NOMO-1 treated with DMSO at 0.1 percent for 48 hours (cell line): ENCODE measurements at regions not wholly inside any gene's neighbourhood (a gene's known extent, or its start where the extent isn't known, plus 50 kb on each side); places are given as distances from the start of the nearest gene placed in this dataset.

Experiments
- DNase-seq: peaks from one replicate; lab custom pipeline; 2025; ENCODE audit not compliant: unreplicated experiment; lab: John Stamatoyannopoulos, UW

- DNase-seq: no peak
Observed at GRCh38 chr3:193870376-193871219, 265.4 kb upstream of the HES1 start.

GRCh38 chr3:193871220-193871485 lies 264.8 kb upstream of the HES1 start:
- no peak for DNase-seq

DNA sequence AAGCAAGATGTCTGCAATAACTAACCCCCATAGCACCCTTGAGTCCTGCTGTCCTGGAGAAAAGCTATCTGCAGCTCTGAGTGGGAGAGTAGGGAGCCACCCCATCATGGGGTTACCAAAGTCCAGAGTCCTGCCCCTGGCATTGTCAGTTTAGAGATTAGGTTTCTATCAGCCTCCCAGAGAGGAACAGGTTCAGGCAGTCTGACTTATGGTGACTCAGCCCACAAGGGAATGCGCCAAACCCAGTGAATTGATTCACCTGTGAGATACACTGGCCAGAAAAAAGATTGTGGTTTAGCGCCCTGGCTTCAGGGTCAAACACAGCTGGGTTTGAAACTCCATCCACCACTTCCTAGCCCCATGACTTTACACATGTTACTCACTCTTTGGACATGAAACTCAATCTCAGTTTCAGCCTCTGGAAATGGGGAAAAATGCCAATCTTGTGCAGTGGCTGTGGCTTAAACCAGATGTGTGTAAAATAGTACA lies 263.6 kb upstream of the HES1 start:
- DNase-seq: no peak

DNA sequence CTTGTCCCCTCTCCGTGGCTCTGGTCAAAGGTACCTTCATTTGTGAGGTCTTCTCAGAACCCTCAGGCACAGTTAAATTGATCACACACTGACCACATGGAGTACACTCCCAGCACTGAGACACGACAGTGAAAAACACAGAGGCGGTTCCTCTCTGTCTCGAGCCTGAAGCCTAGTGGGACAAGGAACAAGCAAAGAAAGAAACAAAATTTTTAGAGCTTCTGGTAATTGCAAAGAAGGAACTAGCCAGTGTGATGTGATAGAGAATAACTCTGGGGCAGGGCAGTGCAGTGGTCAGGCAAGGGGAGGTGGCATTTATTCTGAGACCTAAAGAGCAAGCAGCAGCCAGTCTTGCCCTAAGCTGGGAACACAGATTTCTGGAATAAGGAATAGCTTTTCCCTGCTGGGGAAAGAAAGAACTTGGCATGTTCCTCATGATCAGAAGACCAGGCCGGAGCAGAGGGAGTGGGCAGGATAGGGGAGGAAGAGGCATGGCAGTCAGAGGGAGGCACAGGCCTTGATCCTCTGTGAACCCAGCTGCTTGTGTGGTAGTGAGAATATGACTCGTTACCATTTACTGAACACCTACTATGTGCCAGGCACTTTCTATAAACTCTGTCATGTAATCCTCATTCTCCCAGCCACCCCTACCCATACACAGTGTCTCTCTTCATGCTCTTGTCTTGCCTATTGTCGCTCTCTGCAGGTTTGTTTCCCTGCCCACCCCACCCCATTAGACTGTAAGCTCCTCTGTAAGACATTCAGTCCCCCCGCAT lies 262.3 kb upstream of the HES1 start:
- DNase-seq: no peak

DNA sequence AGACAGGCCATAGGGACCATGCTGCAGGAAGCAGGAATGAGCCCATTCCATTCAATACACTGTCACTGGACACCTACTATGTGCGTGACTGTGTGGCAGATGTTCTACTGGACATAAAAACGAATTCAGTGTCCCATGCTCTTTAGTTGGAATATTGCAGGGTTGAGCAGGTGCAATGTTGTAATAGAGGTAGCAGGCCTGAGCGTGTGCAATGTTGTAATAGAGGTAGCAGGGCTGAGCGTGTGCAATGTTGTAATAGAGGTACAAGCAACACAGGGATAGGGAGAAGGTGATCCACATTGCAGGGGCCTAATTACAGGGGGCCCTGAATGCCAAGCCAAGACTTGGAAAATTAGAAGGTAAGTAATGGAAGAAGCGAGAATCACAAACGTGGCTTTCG lies 261.4 kb upstream of the HES1 start:
- DNase-seq: no peak

- DNase-seq: no peak
Observed at GRCh38 chr3:193874997-193875593, 260.9 kb upstream of the HES1 start.

DNA sequence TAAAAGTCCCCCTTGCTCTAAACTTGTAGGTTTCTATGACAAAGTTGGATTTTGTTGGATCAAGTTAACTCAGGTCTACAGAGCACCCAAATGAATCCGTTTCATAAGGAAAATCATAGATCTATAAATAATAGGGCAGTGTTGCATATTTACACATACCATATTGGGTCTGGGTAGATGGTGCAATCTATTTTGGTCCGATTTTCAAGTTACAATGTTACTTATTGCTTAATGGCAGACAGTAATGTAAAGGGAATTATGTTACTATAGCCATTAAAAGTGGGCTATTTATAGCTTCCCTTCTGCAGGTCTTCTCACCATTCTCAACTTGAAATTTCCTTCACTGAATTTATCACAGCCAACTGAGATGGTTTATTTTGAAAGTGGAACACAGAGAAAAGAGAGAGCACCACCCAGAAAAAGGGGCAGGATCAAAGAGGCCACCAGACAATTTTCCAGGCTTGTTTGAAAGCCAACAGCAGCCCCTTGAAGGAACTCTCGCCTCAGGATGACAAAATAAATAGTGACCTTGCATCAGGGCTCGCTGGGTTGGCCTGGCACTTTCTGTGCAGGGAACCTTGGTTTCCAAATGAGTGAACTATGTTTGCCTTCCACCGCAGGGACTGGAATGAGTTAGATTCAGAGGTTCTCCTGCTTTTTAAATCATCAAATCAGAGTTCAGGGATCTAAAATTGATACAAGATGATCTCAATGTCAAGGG lies 260.2 kb upstream of the HES1 start:
- peak; percentile 16 for DNase-seq

- DNase-seq: no peak
Observed at GRCh38 chr3:193879099-193879863, 256.7 kb upstream of the HES1 start.

DNA sequence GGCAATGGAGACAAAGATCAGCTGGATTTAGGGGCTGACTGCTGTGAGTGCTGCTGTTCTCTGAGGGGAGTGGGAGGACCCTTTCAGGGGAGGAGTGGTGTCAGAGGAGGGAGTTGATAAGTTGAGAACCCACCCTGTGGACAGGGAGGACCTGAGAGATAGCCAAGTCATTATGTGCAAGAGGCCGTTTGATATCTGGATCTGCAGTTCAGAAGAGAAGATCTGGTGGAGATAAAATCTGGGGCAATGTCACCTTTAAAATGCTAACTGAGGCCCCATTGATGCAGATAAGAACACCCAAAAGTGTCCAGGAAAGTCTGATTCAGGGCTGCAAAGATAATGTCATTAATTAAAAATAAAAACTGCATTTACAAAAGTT lies 256.1 kb upstream of the HES1 start:
- DNase-seq: no peak

DNA sequence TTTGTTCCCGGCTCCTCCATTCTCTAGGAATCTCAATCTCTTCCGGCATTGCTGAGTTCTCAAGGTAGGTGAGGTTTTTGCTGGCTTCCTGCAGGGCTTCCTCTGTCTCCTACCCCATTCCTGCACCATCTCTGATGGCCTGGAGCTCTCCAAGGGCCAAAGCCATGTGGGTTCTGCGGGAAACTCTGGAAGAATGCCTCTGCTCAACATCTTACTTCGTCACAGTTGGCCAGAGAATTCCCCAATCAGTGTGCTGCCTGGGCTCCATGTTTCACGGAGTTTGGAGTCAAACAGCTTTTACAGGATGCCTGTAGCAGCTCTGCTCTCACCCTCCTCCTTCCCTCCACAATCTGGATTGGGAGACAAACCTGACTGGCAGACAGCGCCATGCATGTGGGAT lies 253.9 kb upstream of the HES1 start:
- DNase-seq: no peak

DNA sequence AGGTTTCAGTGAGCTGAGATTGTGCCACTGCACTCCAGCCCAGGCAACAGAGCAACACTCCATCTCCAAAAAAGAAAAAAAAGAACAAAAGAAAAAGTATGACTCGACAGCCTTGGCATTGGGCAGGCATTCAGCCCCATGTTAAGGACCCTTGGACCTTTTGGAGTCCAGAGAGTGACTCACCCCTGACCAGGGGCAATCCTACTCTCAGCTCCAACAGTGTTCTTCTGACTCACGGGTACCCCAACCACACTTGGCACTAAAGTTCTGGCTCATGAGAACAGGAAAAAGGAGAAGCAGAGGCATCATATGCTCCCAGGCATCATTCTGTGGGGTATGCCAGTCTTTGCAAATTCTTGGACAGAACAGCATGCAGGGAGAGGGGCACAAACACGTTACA lies 252.4 kb upstream of the HES1 start:
- DNase-seq: no peak

- DNase-seq: no peak
Observed at GRCh38 chr3:193884027-193884426, 251.9 kb upstream of the HES1 start.

DNA sequence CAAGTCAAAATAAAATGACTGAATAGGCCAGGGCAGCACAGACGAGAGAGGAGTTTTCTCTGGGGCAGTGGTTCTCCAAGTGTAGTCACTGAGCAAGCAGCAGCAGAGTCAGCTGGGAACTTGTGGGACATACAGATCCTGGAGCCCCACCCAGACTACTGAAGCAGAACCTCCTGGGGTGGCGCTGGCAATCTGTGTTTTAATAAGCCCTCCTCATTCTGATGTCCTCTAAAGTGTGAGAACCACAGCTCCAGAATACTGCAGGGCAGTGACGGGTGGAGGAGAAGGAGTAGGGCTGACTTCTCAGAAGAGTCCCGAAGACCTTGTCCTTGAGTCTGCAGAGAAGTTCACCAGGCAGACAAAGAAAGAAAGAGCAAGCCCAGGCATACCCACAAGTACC lies 251.3 kb upstream of the HES1 start:
- no peak for DNase-seq

GRCh38 chr3:193885832-193886231 lies 250.1 kb upstream of the HES1 start:
- peak; percentile 27 for DNase-seq

DNA sequence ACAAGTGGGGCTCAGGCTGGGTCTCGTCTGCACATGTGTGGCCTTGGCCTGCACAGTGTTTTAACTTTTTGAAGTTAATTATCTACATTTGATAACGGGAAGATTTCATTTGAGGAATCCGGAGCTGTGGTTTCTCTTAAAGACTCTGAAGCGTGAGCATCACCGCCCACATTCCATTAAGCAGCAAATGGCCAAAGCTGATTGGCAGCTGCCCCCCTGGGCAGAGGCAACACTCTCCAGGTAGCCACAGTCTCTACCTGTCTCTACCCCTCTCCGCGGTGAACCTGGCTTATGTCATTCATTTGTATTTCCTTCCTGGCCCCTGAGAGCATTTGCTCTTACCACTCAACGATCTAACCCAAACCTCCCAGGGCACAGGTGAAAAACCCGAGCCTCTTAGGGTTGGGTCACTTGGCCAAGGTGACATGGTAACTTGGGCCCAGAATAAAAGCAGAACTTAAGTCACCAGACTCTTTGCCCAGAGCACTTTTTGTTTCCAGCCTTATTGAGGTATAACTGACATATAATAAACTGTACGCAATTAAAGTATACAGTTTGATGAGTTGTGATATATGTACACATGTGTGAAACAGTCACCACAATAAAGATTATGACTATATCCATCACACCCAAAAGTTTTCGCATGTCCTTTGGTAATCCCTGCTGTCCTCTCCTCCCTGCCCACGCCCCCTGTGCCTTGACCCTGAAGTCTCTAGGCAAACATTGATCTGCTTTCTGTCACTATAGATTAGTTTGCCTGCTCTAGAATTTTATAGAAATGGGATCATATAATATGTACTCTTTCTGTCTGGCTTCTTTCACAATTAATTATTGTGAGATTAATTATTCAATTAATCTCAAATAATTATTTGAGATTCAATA lies 245.7 kb upstream of the HES1 start:
- no peak for DNase-seq

DNA sequence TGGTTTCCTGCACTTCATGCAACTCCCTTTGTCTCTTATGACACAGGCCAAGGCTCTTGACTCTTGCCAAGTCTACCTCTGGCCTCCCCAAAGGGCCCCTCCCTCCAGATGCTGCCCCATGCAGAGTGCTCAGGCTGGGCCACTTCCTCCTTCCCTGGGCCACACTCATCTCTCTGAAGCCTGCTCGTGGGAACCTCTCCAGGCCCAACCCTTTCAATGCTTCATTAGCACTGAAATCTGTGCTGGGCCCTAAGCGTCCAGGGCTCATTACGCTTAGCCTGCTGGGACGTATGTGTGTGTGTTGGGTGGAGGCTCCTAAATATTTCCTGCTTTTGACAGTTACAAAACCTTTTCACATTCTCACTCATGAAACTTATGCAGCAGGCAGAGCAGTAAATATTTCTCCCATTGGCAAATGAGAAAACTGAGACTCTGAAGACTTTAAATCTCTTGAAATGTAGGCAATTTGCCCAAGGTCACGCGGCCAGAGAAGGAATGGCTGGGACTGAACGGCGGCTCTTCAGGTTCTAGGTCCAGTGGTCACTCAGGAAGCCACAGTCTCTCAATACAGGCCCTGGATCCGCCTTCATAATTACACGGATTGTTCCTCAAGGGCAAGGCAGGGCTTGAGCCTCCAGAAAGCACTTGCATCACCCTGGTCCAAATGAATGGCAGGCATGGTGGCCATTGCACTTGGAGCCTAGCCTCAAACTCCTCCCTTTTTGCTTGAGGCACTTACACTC lies 241.7 kb upstream of the HES1 start:
- peak; percentile 60 for DNase-seq

DNA sequence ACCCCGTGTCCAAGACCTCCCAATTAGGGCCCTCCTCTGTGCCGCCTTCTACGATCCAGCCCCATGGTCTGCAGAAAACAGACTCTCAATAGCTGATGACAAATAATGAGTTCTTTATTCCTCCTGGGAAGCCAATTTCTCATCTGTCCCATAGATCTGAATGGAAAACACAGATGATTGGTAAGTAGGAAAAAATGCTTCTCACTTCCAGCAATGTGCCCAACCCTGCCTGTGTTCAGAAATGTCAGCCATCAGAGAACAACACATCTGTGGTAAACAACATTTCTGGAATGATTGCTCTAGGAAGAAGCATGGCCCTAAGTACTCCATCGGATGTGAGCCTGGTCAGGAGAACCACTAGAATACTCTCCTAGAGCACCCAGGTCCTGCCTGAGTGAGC lies 240.5 kb upstream of the HES1 start:
- DNase-seq: no peak

DNA sequence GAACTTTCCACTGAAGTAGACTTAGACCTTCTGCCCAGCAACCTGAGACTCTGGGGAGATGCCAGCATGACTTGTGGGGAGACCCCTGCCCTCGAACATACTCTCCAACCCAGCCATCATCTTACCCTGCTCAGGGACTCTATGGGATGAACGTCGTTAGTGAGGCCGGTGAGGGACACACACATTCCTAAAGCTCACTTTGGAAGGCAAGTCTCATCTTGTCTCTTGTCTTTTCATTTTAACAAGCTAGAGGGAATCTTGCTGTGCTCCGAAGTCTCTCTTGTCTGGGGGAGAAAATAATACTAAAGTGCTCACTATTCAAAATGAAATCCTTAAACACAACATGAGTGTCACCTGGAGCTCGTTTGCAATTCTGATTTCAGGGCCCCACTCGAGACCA lies 239.5 kb upstream of the HES1 start:
- DNase-seq: no peak

DNA sequence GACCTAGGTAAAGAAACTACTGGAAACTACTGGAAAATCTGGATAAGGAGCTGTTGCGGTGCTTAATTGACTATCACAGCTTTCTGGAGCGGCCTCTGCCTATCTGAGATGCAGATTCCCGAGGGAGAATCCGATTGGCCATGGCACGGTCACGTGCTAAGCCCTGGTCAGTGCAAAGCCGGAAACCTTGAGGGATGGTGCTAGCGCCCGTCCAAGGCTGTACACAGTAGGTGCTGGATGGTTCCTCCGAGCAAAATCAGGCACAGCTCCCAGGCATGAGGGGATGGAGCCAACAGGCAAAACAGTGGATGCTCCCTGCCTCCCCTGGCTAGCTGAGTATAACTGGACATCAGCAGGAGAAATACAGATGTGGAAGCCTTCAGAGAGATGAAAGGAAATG lies 238.7 kb upstream of the HES1 start:
- no peak for DNase-seq
